Upper lobe of right lung (tissue), 1 donor: ENCODE measurements at regions not wholly inside any gene's neighbourhood (a gene's known extent, or its start where the extent isn't known, plus 50 kb on each side); places are given as distances from the start of the nearest gene placed in this dataset.

Experiments
- ATAC-seq: fragments of 200-7000 bp; cut with Tn5 transposase; one replicate; pipeline ENCODE4 v1.9.1; 2020; ENCODE audit warnings: mild to moderate bottlenecking, moderate library complexity
- DNase-seq: peaks from one replicate; pipeline ENCODE4 v3.0.0-alpha.2; 2020
- H3K27ac ChIP-seq: fragments of 200-600 bp; one replicate; pipeline ENCODE4 v1.8.0; 2022
- H3K27me3 ChIP-seq: fragments of 200-600 bp; one replicate; pipeline ENCODE4 v1.8.0; 2022; ENCODE audit warnings: mild to moderate bottlenecking
- H3K36me3 ChIP-seq: fragments of 200-600 bp; one replicate; pipeline ENCODE4 v1.8.0; 2022
- H3K4me1 ChIP-seq: fragments of 200-600 bp; one replicate; pipeline ENCODE4 v1.8.0; 2022
- H3K4me3 ChIP-seq: fragments of 200-600 bp; one replicate; pipeline ENCODE4 v1.8.0; 2022; ENCODE audit warnings: mild to moderate bottlenecking
- H3K9me3 ChIP-seq: fragments of 200-600 bp; one replicate; pipeline ENCODE4 v1.8.0; 2022
- CTCF ChIP-seq: fragments of 200-600 bp; IDR thresholded peaks from one replicate; pipeline ENCODE4 v1.8.0; 2022; ENCODE audit warnings: antibody characterized with exemption
- intact Hi-C: fragments of 100-400 bp; cut with DNase I; formaldehyde crosslinking; loops from one replicate; pipeline ENCODE4 v1.11.0; 2022
- donor health status: DM: no; HTN: yes; CAD: no; lungs with severe emphysema.

GRCh38 chr6:105568751-105569150 is 165.9 kb upstream of the PREP start:
- Histone ChIP-seq H3K27me3 (no peaks in the 10 kb centered on the region), H3K9me3 (no peaks in the 10 kb centered on the region), H3K4me1 (no peaks in the 10 kb centered on the region), H3K4me3 (no peak overlapping the region), H3K36me3 (no peaks in the 10 kb centered on the region), H3K27ac (no peak overlapping the region)
- DNase-seq = no peak
- TF ChIP-seq CTCF = no peak
- no peak for ATAC-seq
- intact Hi-C loops = no loop called here

- H3K4me3 ChIP-seq = no peak overlapping the region
- TF ChIP-seq CTCF = no peak
- intact Hi-C loops = no loop called here
Measured at GRCh38 chr6:105568142-105568541, 165.3 kb upstream of the PREP start.

GRCh38 chr6:105567140-105567539 is 164.3 kb upstream of the PREP start:
- Histone ChIP-seq H3K9me3 (no peaks in the 10 kb centered on the region), H3K4me1 (no peaks in the 10 kb centered on the region), H3K27ac (no peak overlapping the region), H3K27me3 (no peaks in the 10 kb centered on the region), H3K4me3 (no peak overlapping the region), H3K36me3 (no peaks in the 10 kb centered on the region)
- intact Hi-C loops = no loop called here
- TF ChIP-seq CTCF = no peak
- ATAC-seq = no peak
- no peak for DNase-seq

More at GRCh38 chr6:105568142-105568541, 165.3 kb upstream of the PREP start:
- no peaks in the 10 kb centered on the region for H3K36me3 ChIP-seq
- H3K27me3 ChIP-seq = no peaks in the 10 kb centered on the region
- no peaks in the 10 kb centered on the region for H3K4me1 ChIP-seq
- no peak for ATAC-seq
- H3K27ac ChIP-seq = no peak overlapping the region
- DNase-seq = no peak
- H3K9me3 ChIP-seq = no peaks in the 10 kb centered on the region

- no peaks in the 10 kb centered on the region for H3K27me3 ChIP-seq
- H3K4me1 ChIP-seq = no peaks in the 10 kb centered on the region
- DNase-seq = no peak
- intact Hi-C loops = no loop called here
- no peaks in the 10 kb centered on the region for H3K36me3 ChIP-seq
- no peak overlapping the region for H3K4me3 ChIP-seq
- no peak for ATAC-seq
- no peaks in the 10 kb centered on the region for H3K9me3 ChIP-seq
- no peak overlapping the region for H3K27ac ChIP-seq
- no peak for TF ChIP-seq CTCF
Measured at GRCh38 chr6:105566503-105566902, 163.6 kb upstream of the PREP start.

- intact Hi-C loops = no loop called here
- no peak overlapping the region for H3K27ac ChIP-seq
- H3K27me3 ChIP-seq = no peaks in the 10 kb centered on the region
- no peak for TF ChIP-seq CTCF
- H3K36me3 ChIP-seq = no peaks in the 10 kb centered on the region
- no peak for ATAC-seq
- no peak for DNase-seq
- H3K4me3 ChIP-seq = no peak overlapping the region
- H3K9me3 ChIP-seq = no peaks in the 10 kb centered on the region
- H3K4me1 ChIP-seq = no peaks in the 10 kb centered on the region
Measured at GRCh38 chr6:105564121-105564902, 161.4 kb upstream of the PREP start.

- no peak for TF ChIP-seq CTCF
Measured at GRCh38 chr6:105562027-105562426, 159.1 kb upstream of the PREP start.

More at GRCh38 chr6:105562027-105562426, 159.1 kb upstream of the PREP start:
- H3K27me3 ChIP-seq = no peaks in the 10 kb centered on the region
- DNase-seq (no peak), ATAC-seq (no peak)
- H3K27ac ChIP-seq = no peak overlapping the region
- H3K9me3 ChIP-seq = no peaks in the 10 kb centered on the region
- H3K4me3 ChIP-seq = no peak overlapping the region
- H3K36me3 ChIP-seq = no peaks in the 10 kb centered on the region
- intact Hi-C loops = no loop called here
- H3K4me1 ChIP-seq = no peaks in the 10 kb centered on the region
